Heart right ventricle (tissue), 16 donors: ENCODE measurements at regions not wholly inside any gene's neighbourhood (a gene's known extent, or its start where the extent isn't known, plus 50 kb on each side); places are given as distances from the start of the nearest gene placed in this dataset.

ENCODE experiments used
- ATAC-seq, 8 donors: fragments of 200-7000 bp; cut with Tn5 transposase; one replicate each; pipeline ENCODE4 v1.9.1; 2020; ENCODE audit warnings: mild to moderate bottlenecking in 8 of 8, moderate library complexity in 8 of 8, moderate number of reproducible peaks in 1 of 8
- DNase-seq, 2 donors: peaks; one replicate each; pipeline ENCODE4 v3.0.0-alpha.2; 2020
- H3K27ac ChIP-seq, 10 donors: fragments of 200-600 bp; sonication (generic) in 2 of 10; one replicate each; pipeline versions ENCODE4 v1.5.0 to v1.8.0; 2020 to 2022; ENCODE audit warnings: mild to moderate bottlenecking in 3 of 10
- H3K27me3 ChIP-seq, 7 donors: fragments of 200-600 bp; one replicate each; pipeline ENCODE4 v1.8.0; 2021 to 2022; ENCODE audit warnings: mild to moderate bottlenecking in 2 of 7
- H3K36me3 ChIP-seq, 9 donors: fragments of 200-600 bp; sonication (generic) in 1 of 9; one replicate each; pipeline versions ENCODE4 v1.5.0 to v1.8.0; 2020 to 2022; ENCODE audit warnings: mild to moderate bottlenecking in 2 of 9
- H3K4me1 ChIP-seq, 9 donors: fragments of 200-600 bp; sonication (generic) in 1 of 9; one replicate each; pipeline versions ENCODE4 v1.5.0 to v1.8.0; 2020 to 2022; ENCODE audit warnings: mild to moderate bottlenecking in 4 of 9
- H3K4me3 ChIP-seq, 10 donors: fragments of 200-600 bp; sonication (generic) in 2 of 10; one replicate each; pipeline versions ENCODE4 v1.5.0 to v1.8.0; 2020 to 2022; ENCODE audit warnings: mild to moderate bottlenecking in 7 of 10, moderate library complexity in 2 of 10
- H3K9me3 ChIP-seq, 11 donors: fragments of 200-600 bp in 10 of 11; sonication (generic) in 2 of 11; one replicate each; pipeline versions ENCODE4 v1.5.0 to v1.8.0; 2013 to 2022; ENCODE audit warnings: mild to moderate bottlenecking in 2 of 11, control low read depth in 1 of 11, moderate library complexity in 1 of 11
- CTCF ChIP-seq, 9 donors: fragments of 200-600 bp; sonication (generic) in 2 of 9; IDR thresholded peaks; one replicate each; pipeline versions ENCODE4 v1.5.0 to v1.8.0; 2021 to 2022; ENCODE audit warnings: antibody characterized with exemption in 9 of 9, mild to moderate bottlenecking in 5 of 9, moderate library complexity in 1 of 9
- WGBS, 2 donors: extraction: QIAGEN DNeasy Blood & Tissue Kit; methylation state at CpG; one replicate each; pipeline ENCODE4 v1.1.7; 2013; ENCODE audit warnings: inconsistent platforms in 1 of 2; 5-methylcytosine and 5-hydroxymethylcytosine counted together
- intact Hi-C, 10 donors: fragments of 100-400 bp; cut with DNase I; formaldehyde crosslinking; loops; one replicate each; pipeline versions ENCODE4 v1.11.1 to v1.14.2; 2022
- donor health status: Arrhythmogenic right ventricular cardiomyopathy.
- donor health status: ischemic (EF 13 %, LVEDD 7.1; RV severe dilation, severe dysfunction).
- donor health status: healthy with polysubstance abuse.
- donor health status: DM: no; HTN: yes; CAD: no.
- donor health status: DM: no; HTN: no; CAD: no.
- donor health status: ischemic (EF 25% LVEDD 6.9; RV normal size, moderate dysfunction).
- donor health status: ischemic (EF 25% LVEDD 5.7; RV mildly dilated, moderate dysfunction).
- donor health status: healthy.
- donor health status: DM: yes; HTN: yes; CAD: no.
- donor health status: Ischemic cardiomyopathy.
- donor health status: ischemic (EF 35%, LVEDD 5.7; RV mildly dilated, moderate dysfunction).
- donor health status: nonischemic (EF 11% LVEDD 7.7; RV severe dilation, severe dysfunction).
- donor health status: DM: yes; HTN: yes; CAD: no.
- donor health status: PGD.
- donor health status: ischemic (EF 29% LVEDD 5.4; RV normal size, mild dysfunction).
- donor health status: nonischemic (EF 23%, LVEDD 6.1; RV moderate dilation, normal function).

- 86 to 90% methylated on average over 12 of the region's 12 CpGs for WGBS, 2 donors
- no peaks in the 10 kb centered on the region for H3K36me3 ChIP-seq
- ATAC-seq (no peak), DNase-seq (no peak)
- no peak overlapping the region for H3K27ac ChIP-seq
- TF ChIP-seq CTCF (IDR thresholded peaks at IDR 0.05), result no peak
- no peaks in the 10 kb centered on the region for H3K4me1 ChIP-seq
- H3K27me3 ChIP-seq, result no peaks in the 10 kb centered on the region
- H3K4me3 ChIP-seq, result no peak overlapping the region
- intact Hi-C loops, result no loop called here
- peaks cover 0 to 89% (median 24%) of the 10 kb centered on the region in 11 donors for H3K9me3 ChIP-seq
These were observed 713.5 kb downstream of the AMY1C start for GRCh38 chr1:104463126-104463697.

DNA sequence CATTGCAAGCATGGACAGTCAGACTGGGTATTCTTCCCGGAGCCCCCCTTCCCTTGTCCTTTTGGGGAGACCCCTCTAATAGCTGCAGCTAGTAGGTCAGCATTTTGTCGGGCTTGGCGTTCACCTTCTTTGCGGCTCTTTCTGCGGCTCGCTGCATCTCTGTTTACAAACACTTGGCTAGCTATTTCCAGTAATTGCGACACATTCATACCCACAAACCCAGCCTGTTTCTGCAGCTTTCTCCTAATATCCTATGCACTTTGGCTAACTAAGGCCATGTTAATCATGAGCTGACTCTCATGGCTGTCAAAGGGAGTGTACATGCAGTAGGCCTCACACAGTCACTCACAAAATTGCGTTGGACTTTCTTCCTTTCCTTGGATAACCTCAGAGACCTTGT is 716.4 kb downstream of the AMY1C start:
- H3K27ac ChIP-seq, result no peak overlapping the region
- no peaks in the 10 kb centered on the region for H3K36me3 ChIP-seq
- peaks cover 0 to 76% (median 2%) of the 10 kb centered on the region in 11 donors for H3K9me3 ChIP-seq
- no peaks in the 10 kb centered on the region for H3K4me1 ChIP-seq
- ATAC-seq (no peak), DNase-seq (no peak)
- intact Hi-C loops, result no loop called here
- no peak overlapping the region for H3K4me3 ChIP-seq
- no peak for TF ChIP-seq CTCF (IDR thresholded peaks at IDR 0.05)
- 89 to 90% methylated on average over 8 of the region's 8 CpGs for WGBS, 2 donors
- H3K27me3 ChIP-seq, result no peaks in the 10 kb centered on the region

DNA sequence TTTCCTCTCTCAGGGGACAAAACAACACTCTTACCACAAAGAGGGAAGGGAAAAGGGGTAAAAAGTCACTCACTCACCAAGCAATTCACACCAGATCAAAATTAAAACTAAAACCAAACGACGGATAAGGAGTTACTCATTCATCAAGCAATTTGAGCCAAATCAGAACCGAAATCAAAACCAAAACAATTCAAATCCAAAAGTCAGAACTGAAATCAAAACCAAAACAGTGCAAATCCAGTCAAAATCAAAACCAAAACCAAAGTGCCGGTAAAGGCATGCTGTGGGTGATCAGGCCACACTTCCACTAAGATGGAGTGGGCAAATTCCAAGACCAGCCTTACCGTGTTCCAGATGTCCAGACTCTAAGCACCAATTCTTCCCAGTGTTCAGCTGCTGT is 717.9 kb downstream of the AMY1C start:
- DNase-seq (no peak), ATAC-seq (no peak)
- no peak overlapping the region for H3K4me3 ChIP-seq
- TF ChIP-seq CTCF (IDR thresholded peaks at IDR 0.05), result no peak
- H3K4me1 ChIP-seq, result no peaks in the 10 kb centered on the region
- 76 to 80% methylated on average over 5 of the region's 5 CpGs for WGBS, 2 donors
- intact Hi-C loops, result no loop called here
- H3K9me3 ChIP-seq, result peaks cover 0 to 69% (median 0%) of the 10 kb centered on the region in 11 donors
- no peak overlapping the region for H3K27ac ChIP-seq
- no peaks in the 10 kb centered on the region for H3K36me3 ChIP-seq
- no peaks in the 10 kb centered on the region for H3K27me3 ChIP-seq

GRCh38 chr1:104468282-104468681 is 718.6 kb downstream of the AMY1C start:
- no peak overlapping the region for H3K4me3 ChIP-seq
- H3K9me3 ChIP-seq, result peaks cover 0 to 62% (median 0%) of the 10 kb centered on the region in 11 donors
- no peak for TF ChIP-seq CTCF (IDR thresholded peaks at IDR 0.05)
- DNase-seq (no peak), ATAC-seq (no peak)
- 80 to 85% methylated on average over 4 of the region's 4 CpGs for WGBS, 2 donors
- no peaks in the 10 kb centered on the region for H3K4me1 ChIP-seq
- intact Hi-C loops, result no loop called here
- no peaks in the 10 kb centered on the region for H3K36me3 ChIP-seq
- no peaks in the 10 kb centered on the region for H3K27me3 ChIP-seq
- no peak overlapping the region for H3K27ac ChIP-seq
